Gastroesophageal sphincter (tissue), 4 donors: ENCODE measurements at regions not wholly inside any gene's neighbourhood (a gene's known extent, or its start where the extent isn't known, plus 50 kb on each side); places are given as distances from the start of the nearest gene placed in this dataset.
"Not testable (repeated sequence)": the region's sequence is repeated elsewhere in the genome, so short reads cannot be mapped to it uniquely, and the experiment has no call there.

Experiments used
- ATAC-seq: fragments of 150-250 bp; one replicate; pipeline ENCODE4 v1.9.1; 2016; ENCODE audit warnings: mild to moderate bottlenecking, moderate library complexity
- H3K27ac ChIP-seq, 4 donors: fragments of 200-600 bp; sonication (generic) in 3 of 4; 1 replicate in 3 of 4; 2 replicates in 1 of 4; pipeline ENCODE4 v1.5.1; 2016 to 2019
- H3K27me3 ChIP-seq: fragments of 200-600 bp; sonication (generic); one replicate; pipeline ENCODE4 v1.5.1; 2019
- H3K36me3 ChIP-seq, 2 donors: fragments of 200-600 bp; sonication (generic); one replicate each; pipeline ENCODE4 v1.5.1; 2019; ENCODE audit warnings: control low read depth in 1 of 2
- H3K4me1 ChIP-seq, 3 donors: fragments of 200-600 bp; sonication (generic); 1 replicate in 2 of 3; 2 replicates in 1 of 3; pipeline ENCODE4 v1.5.1; 2016 to 2019; ENCODE audit warnings: control low read depth in 2 of 3
- H3K4me3 ChIP-seq, 2 donors: fragments of 200-600 bp; sonication (generic); one replicate each; pipeline ENCODE4 v1.5.1; 2019; ENCODE audit warnings: mild to moderate bottlenecking in 1 of 2, moderate library complexity in 1 of 2
- H3K9me3 ChIP-seq, 3 donors: fragments of 200-600 bp; sonication (generic); one replicate each; pipeline ENCODE4 v1.5.1; 2017 to 2019; ENCODE audit warnings: control low read depth in 2 of 3
- EP300 ChIP-seq: sonication (generic); formaldehyde crosslinking; IDR thresholded peaks from one replicate; pipeline ENCODE4 v1.6.1; 2017; ENCODE audit warnings: antibody characterized with exemption, mild to moderate bottlenecking
- POLR2A ChIP-seq, 2 donors: fragments of 450-650 bp; IDR thresholded peaks; one replicate each; pipeline ENCODE4 v1.6.1; 2017; ENCODE audit warnings: antibody characterized with exemption in 2 of 2, mild to moderate bottlenecking in 2 of 2, moderate library complexity in 1 of 2
- POLR2AphosphoS5 ChIP-seq: sonication (generic); formaldehyde crosslinking; IDR thresholded peaks from one replicate; pipeline ENCODE4 v1.6.1; 2017; ENCODE audit warnings: antibody characterized with exemption
- WGBS, 2 donors: methylation state at CpG; one replicate each; pipeline ENCODE4 v1.1.5; 2018; ENCODE audit warnings: low coverage in 1 of 2; 5-methylcytosine and 5-hydroxymethylcytosine counted together
- TF ChIP-seq, protein P1 (sequence below), 4 experiments: fragments of 200-600 bp in 2 of 4; fragments of 450-650 bp in 2 of 4; sonication (generic) in 1 of 4; IDR thresholded peaks; one replicate each; pipeline ENCODE4 v1.5.1; 2017 to 2019; ENCODE audit warnings: antibody characterized with exemption in 4 of 4, mild to moderate bottlenecking in 2 of 4, moderate library complexity in 2 of 4

DNA sequence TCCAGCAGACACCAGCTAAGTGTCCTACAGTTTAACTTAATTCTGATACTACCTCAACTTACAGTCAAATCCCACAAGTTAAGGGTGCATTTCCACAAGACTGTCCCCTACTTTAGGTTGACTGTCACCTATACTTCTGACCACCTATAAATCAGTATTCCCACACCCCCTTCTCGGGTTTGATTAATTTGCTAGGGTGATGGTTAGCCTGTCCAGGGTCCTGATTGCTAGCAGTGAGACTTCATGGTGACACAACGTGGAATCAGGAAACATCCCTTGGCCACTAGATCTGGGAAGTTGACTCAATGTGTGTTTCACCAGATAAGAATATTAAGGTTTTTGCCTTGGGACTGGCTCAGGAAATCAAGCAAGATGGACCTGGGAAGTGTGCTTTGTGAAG is 88.4 kb downstream of the OR13A1 start:
- Histone ChIP-seq H3K4me1 (no peaks in the 10 kb centered on the region), H3K36me3 (no peaks in the 10 kb centered on the region), H3K27ac (no peak overlapping the region), H3K27me3 (peaks cover 52% of the 10 kb centered on the region), H3K4me3 (no peak overlapping the region), H3K9me3 (peaks cover 0 to 14% (median 0%) of the 10 kb centered on the region in 3 donors)
- 48 to 79% methylated on average over 2 of the region's 2 CpGs for WGBS, 2 donors
- ATAC-seq = no peak
- TF ChIP-seq POLR2AphosphoS5 = no peak
- TF ChIP-seq, protein P1, sequence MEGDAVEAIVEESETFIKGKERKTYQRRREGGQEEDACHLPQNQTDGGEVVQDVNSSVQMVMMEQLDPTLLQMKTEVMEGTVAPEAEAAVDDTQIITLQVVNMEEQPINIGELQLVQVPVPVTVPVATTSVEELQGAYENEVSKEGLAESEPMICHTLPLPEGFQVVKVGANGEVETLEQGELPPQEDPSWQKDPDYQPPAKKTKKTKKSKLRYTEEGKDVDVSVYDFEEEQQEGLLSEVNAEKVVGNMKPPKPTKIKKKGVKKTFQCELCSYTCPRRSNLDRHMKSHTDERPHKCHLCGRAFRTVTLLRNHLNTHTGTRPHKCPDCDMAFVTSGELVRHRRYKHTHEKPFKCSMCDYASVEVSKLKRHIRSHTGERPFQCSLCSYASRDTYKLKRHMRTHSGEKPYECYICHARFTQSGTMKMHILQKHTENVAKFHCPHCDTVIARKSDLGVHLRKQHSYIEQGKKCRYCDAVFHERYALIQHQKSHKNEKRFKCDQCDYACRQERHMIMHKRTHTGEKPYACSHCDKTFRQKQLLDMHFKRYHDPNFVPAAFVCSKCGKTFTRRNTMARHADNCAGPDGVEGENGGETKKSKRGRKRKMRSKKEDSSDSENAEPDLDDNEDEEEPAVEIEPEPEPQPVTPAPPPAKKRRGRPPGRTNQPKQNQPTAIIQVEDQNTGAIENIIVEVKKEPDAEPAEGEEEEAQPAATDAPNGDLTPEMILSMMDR (IDR thresholded peaks at IDR 0.05) = no peak
- no peak for TF ChIP-seq POLR2A (IDR thresholded peaks at IDR 0.05)
- no peak for TF ChIP-seq EP300

DNA sequence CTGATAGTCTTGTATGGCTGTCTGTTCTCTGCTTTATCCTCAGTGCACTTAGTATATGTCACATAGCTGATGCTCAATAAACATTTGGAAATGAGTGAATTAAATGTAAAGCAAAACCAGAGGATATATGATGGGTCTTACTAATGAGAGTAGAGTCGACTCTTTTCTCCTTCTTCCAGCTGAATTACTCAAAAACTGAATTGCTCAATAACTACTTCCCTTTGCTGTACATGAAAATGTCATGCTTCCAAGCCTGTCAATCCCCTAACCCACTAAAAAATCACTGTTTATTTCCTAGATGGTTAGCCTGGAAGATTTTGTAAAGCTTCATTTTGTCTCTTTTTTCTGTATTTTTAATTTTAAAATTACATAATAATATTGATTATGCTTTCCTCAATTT is 88.0 kb downstream of the OR13A1 start:
- Histone ChIP-seq H3K4me3 (no peak overlapping the region), H3K36me3 (no peaks in the 10 kb centered on the region), H3K4me1 (no peaks in the 10 kb centered on the region), H3K27ac (no peak overlapping the region), H3K9me3 (peaks cover 0 to 14% (median 0%) of the 10 kb centered on the region in 3 donors), H3K27me3 (peaks cover 54% of the 10 kb centered on the region)
- TF ChIP-seq, protein P1 (IDR thresholded peaks at IDR 0.05) = no peak
- WGBS, 2 donors = 70 to 73% methylated on average over 1 of the region's 1 CpG
- no peak for ATAC-seq

GRCh38 chr10:45229823-45230222 is 85.6 kb downstream of the OR13A1 start:
- no peak overlapping the region for H3K4me3 ChIP-seq
- H3K4me1 ChIP-seq = no peaks in the 10 kb centered on the region
- no peak for TF ChIP-seq EP300
- TF ChIP-seq POLR2A (IDR thresholded peaks at IDR 0.05) = no peak
- TF ChIP-seq POLR2AphosphoS5 = no peak
- TF ChIP-seq, protein P1 (IDR thresholded peaks at IDR 0.05) = no peak
- no peaks in the 10 kb centered on the region for H3K36me3 ChIP-seq
- no peak overlapping the region for H3K27ac ChIP-seq
- ATAC-seq = no peak
- H3K9me3 ChIP-seq = peaks cover 0 to 14% (median 0%) of the 10 kb centered on the region in 3 donors
- H3K27me3 ChIP-seq = peaks cover 44% of the 10 kb centered on the region
- 88% methylated on average over 1 of the region's 1 CpG; no CpG with 5 or more reads in 1 of the 2 donors for WGBS, 2 donors

- H3K4me3 ChIP-seq, H3K36me3 ChIP-seq, H3K9me3 ChIP-seq, H3K4me1 ChIP-seq, H3K27ac ChIP-seq: not testable (repeated sequence)
- ATAC-seq = peak; percentile 69
- peaks cover 17% of the 10 kb centered on the region for H3K27me3 ChIP-seq
- TF ChIP-seq, protein P1 (IDR thresholded peaks at IDR 0.05) = peak; percentile 32 to 70 (median 59)
- 18% methylated on average over 9 of the region's 13 CpGs; no CpG with 5 or more reads in 1 of the 2 donors for WGBS, 2 donors
Observed at GRCh38 chr10:45235260-45235769, 80.1 kb downstream of the OR13A1 start.

GRCh38 chr10:45235798-45236220 is 79.6 kb downstream of the OR13A1 start:
- Histone ChIP-seq H3K27me3 (peaks cover 18% of the 10 kb centered on the region), H3K9me3 (no peaks in the 10 kb centered on the region), H3K27ac (no peak overlapping the region), H3K4me3 (no peak overlapping the region), H3K36me3 (no peaks in the 10 kb centered on the region), H3K4me1 (no peaks in the 10 kb centered on the region)
- TF ChIP-seq POLR2AphosphoS5 (no peak), EP300 (no peak), POLR2A (IDR thresholded peaks at IDR 0.05) (no peak)
- TF ChIP-seq, protein P1 (IDR thresholded peaks at IDR 0.05) = no peak
- 58 to 69% methylated on average over 2 to 7 of the region's 7 CpGs for WGBS, 2 donors
- ATAC-seq = no peak
